SKM-1 treated with dmso at 0.1 percent for 144 hours (cell line): ENCODE measurements at regions not wholly inside any gene's neighbourhood (a gene's known extent, or its start where the extent isn't known, plus 50 kb on each side); places are given as distances from the start of the nearest gene placed in this dataset.

Experiments used
- DNase-seq: peaks from one replicate; lab custom pipeline; 2025; ENCODE audit not compliant: unreplicated experiment; lab: John Stamatoyannopoulos, UW

DNA sequence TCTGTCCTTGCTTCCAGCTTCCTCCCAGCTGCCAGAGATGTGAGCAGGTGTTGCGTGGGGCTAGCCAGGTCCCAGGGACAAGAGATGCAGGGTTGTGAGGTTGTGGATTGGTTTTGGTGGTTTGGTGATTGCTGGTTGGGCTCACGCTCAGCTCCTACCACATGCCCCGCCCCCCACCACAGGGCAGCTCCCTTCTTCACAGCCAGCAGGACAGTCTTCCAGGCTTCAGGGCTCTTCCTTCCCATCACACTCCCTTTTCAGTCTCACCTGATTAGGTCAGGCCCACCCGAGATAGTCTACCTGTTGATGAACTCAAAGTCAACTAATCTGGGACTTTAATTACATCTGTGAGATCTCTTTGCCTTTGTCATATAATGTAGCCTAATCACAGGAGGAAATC is 52.0 kb upstream of the GLI2 start:
- DNase-seq: no peak

DNA sequence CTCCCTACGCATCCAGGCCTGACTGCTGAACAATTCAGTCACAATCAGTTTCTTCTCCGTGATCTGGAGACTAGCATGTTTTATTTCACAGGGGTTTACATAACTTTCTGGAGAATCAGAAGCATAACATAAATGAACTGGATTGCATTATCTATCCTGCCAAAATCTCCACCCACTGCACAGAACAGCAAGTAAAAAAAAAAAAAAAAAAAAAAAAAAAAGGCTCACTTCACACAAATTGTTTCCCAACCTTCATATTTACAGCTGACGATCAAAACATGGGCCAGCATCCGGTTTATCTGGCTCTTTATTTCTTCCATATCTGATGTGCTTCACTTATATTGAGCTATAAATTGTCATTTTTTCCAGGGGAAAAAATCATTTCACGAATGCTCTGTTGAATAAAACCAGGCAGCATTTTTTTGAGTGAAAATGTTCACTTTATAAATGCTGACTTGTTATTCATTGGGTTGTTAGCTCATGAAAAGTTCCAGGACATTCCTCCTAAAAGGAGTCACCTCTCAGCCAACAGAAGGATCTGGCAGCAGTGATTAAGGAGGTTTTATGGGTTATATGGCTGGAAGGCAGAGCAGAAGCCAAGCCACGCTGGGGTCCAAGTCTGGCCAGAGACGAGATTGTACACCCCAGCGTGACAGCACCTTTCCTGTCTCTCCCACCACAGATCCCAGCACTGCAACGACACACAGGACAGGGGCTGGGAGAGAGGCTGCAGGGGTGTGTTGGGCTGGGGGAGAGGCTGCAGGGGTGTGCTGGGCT is 51.2 kb upstream of the GLI2 start:
- no peak for DNase-seq

DNA sequence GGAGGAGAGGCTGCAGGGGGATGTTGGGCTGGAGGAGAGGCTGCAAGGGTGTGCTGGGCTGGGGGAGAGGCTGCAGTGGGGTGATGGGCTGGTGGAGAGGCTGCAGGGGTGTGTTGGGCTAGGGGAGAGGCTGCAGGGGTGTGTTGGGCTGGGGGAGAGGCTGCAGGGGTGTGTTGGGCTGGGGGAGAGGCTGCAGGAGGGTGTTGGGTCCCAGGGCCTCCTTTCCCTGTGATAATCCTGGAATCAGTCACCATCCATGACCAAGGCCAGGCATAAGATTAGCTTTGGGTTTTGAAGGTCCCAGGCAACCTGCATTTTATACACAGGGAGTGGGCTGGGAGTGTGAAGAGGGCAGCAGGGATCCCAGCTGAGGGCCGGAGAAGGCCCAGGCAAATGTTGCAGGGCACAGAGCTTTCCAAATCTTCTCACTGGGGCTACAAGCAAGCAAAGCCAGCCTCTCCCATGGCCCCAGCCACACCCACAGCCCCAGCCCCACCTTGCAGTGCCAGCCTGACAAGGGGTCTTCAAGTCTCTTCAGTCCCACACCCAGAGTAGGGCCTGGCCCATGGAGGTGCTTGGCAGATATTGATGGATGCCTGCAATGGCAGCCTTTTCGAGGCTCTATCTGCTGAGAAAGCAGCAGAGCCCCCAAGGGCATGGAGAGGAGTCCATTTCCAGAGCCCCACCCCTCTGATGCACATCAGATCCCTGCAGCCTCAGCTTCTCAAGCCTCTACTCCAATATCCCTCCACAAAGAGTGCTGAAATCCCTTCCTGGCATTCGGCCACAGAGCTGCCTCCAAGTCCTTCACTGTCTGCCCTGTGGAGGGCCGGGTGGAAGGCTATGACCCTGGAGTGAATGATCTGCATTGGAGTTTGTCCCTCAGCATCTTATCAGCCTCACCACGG is 50.3 kb upstream of the GLI2 start:
- no peak for DNase-seq
